Renal cortical epithelial cell (primary cell): ENCODE measurements at regions not wholly inside any gene's neighbourhood (a gene's known extent, or its start where the extent isn't known, plus 50 kb on each side); places are given as distances from the start of the nearest gene placed in this dataset.

Experiments used
- DNase-seq: peaks from one replicate; pipeline ENCODE4 v3.0.0-alpha.2; 2011; ENCODE audit warnings: low read depth

GRCh38 chr4:115938764-115939443, 825.5 kb upstream of the NDST4 start:
- no peak for DNase-seq

DNA sequence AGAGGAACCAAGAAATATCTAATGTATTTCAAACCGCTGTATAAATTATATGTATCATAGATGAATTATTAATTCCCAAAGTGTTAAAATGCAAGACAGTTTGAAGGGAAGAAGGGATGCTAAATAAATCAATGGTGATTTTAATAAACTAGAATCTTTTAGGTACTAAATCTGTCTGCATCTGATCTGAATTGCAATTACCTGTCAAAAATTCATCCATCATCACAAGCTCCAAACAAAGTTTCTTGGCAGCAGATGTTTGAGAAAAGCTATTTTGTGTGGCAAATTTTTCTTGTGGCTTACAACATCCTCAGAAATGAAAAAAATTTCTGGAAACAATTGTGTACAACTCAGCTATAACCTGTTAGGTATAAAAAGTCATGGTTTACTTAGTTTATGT, 816.0 kb upstream of the NDST4 start:
- no peak for DNase-seq

DNA sequence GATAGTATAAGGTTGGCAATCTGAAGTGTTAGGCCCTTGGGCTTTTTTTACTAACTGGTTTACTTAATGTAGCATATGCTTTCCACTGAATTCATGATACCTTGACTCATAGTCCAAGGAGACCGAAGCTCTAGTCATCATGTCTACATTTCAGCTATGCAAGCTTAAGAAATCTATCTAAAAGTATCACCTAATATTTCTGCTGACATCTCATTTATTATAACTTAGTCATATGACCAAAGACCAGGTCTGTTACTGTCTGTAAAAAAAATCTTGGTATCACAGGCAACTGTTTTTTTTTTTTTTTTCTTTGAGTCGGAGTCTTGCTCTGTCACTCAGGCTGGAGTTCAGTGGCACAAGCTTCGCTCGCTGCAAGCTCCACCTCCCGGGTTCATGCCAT, 814.0 kb upstream of the NDST4 start:
- DNase-seq: no peak

GRCh38 chr4:115923152-115923551, 809.7 kb upstream of the NDST4 start:
- DNase-seq: no peak

DNA sequence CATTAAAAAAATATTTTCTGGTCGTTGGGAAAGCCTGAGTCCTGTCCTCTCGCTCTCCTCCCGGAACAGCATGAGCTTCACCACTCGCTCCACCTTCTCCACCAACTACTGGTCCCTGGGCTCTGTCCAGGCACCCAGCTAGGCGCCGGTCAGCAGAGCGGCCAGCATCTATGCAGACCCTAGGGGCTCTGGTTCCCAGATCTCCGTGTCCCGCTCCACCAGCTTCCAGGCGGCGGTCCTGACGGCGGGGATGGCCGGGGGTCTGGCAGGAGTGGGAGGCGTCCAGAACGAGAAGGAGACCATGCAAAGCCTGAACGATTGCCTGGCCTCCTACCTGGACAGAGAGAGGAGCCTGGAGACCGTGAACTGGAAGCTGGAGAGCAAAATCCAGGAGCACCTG, 807.2 kb upstream of the NDST4 start:
- no peak for DNase-seq

GRCh38 chr4:115918149-115918548, 804.7 kb upstream of the NDST4 start:
- DNase-seq: no peak

- no peak for DNase-seq
Measured at GRCh38 chr4:115906428-115906827, 793.0 kb upstream of the NDST4 start.

DNA sequence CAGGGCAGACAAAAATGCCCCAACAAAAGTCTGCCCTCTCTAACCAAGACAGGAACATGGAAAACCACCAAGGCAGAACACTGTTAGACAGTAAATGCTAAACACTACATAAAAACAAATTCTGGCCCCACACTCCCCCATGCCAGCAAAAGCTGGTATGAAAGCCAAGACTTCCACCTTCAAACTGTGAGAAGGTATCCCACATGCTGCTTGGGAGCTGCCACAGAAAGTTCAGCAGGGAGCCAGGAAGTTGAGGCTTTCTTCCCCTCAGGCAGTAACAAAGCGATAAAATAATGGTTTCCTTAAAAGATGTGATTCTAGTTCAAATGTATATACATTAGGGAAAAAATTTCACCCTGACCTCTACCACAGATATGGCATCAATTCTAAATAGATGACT, 770.4 kb upstream of the NDST4 start:
- DNase-seq: no peak

DNA sequence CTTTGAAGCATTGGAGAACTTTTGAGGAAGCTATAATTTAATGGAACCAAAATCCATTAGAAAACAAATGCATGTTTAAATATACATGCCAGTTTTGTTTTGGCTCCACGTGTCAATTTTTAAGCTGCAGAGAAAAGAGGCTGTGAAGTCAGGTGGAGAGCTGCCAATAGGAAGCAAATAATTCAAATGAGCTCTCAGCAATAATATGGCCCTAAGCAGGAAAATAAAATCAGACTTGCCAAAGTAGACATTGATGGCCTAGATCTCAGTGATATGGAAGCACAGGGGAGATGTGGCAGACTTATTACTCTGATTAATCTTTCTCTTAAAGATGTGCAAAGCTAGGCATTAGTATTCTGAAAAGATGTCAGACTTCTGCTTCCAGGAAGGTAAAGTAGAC, 769.8 kb upstream of the NDST4 start:
- no peak for DNase-seq

GRCh38 chr4:115873048-115873447, 759.6 kb upstream of the NDST4 start:
- DNase-seq: no peak

DNA sequence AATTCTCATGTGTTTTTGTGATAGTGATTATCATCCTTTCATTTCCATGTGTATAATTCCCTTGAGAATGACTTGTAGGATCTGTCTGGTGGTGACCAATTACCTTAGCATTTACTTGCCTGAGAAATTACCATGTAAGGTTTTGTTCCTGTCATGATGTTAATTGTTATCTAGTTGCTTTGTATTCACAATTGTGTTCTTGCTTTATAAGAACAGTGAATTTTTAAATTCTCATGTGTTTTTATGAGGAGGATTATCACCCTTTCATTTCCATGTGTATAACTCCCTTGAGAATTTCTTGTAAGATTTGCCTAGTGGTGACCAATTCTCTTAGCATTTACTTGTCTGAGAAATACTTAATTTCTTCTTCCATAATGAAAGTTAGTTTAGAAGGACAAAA, 758.2 kb upstream of the NDST4 start:
- no peak for DNase-seq

GRCh38 chr4:115866364-115866896, 753.0 kb upstream of the NDST4 start:
- DNase-seq: no peak

GRCh38 chr4:115865736-115866135, 752.3 kb upstream of the NDST4 start:
- DNase-seq: no peak

DNA sequence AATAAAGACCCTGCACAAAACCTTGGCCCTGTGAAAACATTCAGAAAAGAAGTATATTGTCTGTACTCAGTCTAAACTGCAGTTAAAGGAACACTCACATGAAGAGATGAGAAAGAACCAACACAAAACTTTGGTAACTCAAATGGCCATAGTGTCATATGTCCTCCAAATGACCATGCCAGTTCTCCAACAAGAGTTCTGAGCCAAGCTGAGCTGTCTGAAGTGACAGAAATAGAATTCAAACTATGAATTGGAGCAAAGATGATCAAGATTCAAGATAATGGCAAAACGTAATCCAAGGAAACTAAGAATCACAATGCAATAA, 739.3 kb upstream of the NDST4 start:
- no peak for DNase-seq

- DNase-seq: peak; percentile 47
Measured at GRCh38 chr4:115851918-115852766, 738.7 kb upstream of the NDST4 start.

- no peak for DNase-seq
Measured at GRCh38 chr4:115850799-115851509, 737.5 kb upstream of the NDST4 start.

- DNase-seq: no peak
Measured at GRCh38 chr4:115844180-115844579, 730.8 kb upstream of the NDST4 start.

- DNase-seq: no peak
Measured at GRCh38 chr4:115841871-115842270, 728.5 kb upstream of the NDST4 start.

DNA sequence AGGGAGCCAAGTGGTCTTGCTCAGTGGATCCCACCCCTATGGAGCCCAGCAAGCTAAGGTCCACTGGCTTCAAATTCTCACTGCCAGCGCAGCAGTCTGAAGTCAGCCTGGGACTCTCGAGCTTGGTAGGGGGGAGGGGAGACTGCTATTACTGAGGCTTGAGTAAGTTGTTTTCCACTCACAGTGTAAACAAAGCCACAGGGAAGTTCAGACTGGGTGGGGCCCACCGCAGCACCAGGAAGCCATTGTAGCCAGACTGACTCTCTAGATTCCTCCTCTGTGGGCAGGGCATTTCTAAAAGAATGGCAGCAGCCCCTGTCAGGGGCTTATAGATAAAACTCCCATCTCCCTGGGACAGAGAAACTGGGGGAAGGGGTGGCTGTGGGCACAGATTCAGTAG, 721.0 kb upstream of the NDST4 start:
- DNase-seq: no peak

DNA sequence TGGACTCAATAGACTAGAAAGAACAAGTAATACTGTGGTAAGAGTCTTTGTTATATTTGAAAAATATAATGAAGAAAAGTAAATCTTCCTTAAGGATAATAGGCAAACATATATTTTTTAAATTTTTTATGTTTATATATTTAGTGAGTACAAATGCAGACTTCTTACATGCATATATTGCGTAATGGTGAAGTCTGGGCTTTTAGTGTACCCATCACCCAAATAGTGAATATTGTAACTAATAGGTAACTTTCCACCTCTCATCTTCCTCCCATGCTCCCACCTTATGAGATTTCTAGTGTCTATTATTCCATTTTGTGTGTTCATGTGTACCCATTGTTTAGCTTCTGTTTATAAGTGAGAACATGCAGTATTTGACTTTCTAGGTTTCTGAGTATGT, 711.2 kb upstream of the NDST4 start:
- no peak for DNase-seq

- DNase-seq: no peak
Measured at GRCh38 chr4:115803825-115804224, 690.4 kb upstream of the NDST4 start.

DNA sequence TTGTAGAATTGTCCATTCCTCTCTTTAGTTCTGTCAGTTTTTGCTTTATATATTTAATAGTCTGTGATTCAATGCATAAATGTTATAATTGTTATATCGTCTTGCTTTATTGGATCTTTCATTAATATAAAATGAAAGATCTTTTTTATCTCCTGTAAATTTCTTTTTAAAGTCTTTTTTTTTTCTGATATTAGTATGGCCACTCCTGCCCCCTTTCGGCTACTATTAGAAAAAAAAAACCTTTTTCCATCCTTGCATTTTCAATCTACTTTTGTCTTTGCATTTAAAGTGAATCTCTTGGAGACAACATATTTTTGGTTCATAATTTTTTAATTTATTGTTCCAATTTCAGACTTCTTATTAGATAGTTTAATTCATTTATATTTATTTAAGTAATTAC, 677.4 kb upstream of the NDST4 start:
- DNase-seq: no peak
